OCI-LY3 (cell line): ENCODE measurements at regions not wholly inside any gene's neighbourhood (a gene's known extent, or its start where the extent isn't known, plus 50 kb on each side); places are given as distances from the start of the nearest gene placed in this dataset.
"Not testable (repeated sequence)": the region's sequence is repeated elsewhere in the genome, so short reads cannot be mapped to it uniquely, and the experiment has no call there.

Experiments
- H2AFZ ChIP-seq: fragments of 200-600, 300-600 bp; shearing (Covaris generic); 2 replicates; pipeline ENCODE4 v1.6.0; 2014; ENCODE audit warnings: antibody characterized with exemption, low read depth, low read length
- H3K27ac ChIP-seq: fragments of 200-600, 300-600 bp; sonication (generic); 2 replicates; pipeline ENCODE4 v1.5.1; 2014; ENCODE audit warnings: mild to moderate bottlenecking, low read length, moderate library complexity, mixed read lengths
- H3K27me3 ChIP-seq: fragments of 200-600, 300-600 bp; sonication (generic); 2 replicates; pipeline ENCODE4 v1.6.1; 2014; ENCODE audit warnings: low read depth, low read length, mixed read lengths
- H3K36me3 ChIP-seq: fragments of 200-600, 300-600 bp; sonication (generic); replicated peaks from 2 replicates; pipeline ENCODE3; 2014; ENCODE audit warnings: low read depth, low read length, mixed read lengths
- H3K4me1 ChIP-seq: fragments of 300-600, 200-600 bp; sonication (generic); 2 replicates; pipeline ENCODE4 v1.6.1; 2014; ENCODE audit warnings: low read length, mixed read lengths
- H3K4me2 ChIP-seq: fragments of 200-600, 300-600 bp; sonication (generic); 2 replicates; pipeline ENCODE4 v1.6.1; 2014; ENCODE audit warnings: low read length, mixed read lengths
- H3K4me3 ChIP-seq: fragments of 300-600, 200-600 bp; sonication (generic); 2 replicates; pipeline ENCODE4 v1.5.1; 2014; ENCODE audit warnings: antibody characterized with exemption, mild to moderate bottlenecking, low read length, moderate library complexity
- H3K79me2 ChIP-seq: fragments of 300-600, 200-600 bp; shearing (Covaris generic); 2 replicates; pipeline ENCODE4 v1.6.1; 2014; ENCODE audit warnings: mild to moderate bottlenecking, low read length, mixed read lengths
- H3K9ac ChIP-seq: fragments of 300-600, 200-600 bp; shearing (Covaris generic); 2 replicates; pipeline ENCODE4 v1.6.0; 2014; ENCODE audit warnings: mild to moderate bottlenecking, low read length, moderate library complexity
- H3K9me3 ChIP-seq: fragments of 200-600, 300-600 bp; shearing (Covaris generic); 2 replicates; pipeline ENCODE4 v1.6.1; 2014; ENCODE audit warnings: low read length, mixed read lengths; ENCODE audit not compliant: insufficient read depth
- H4K20me1 ChIP-seq: fragments of 200-600, 300-600 bp; sonication (generic); 2 replicates; pipeline ENCODE4 v1.6.1; 2016; ENCODE audit warnings: low read length, mixed read lengths; ENCODE audit not compliant: insufficient read depth
- CTCF ChIP-seq: fragments of 200-600, 300-600 bp; sonication (generic); IDR thresholded peaks from 2 replicates; pipeline ENCODE4 v1.5.1; 2014; ENCODE audit warnings: antibody characterized with exemption, low read length, low read depth
- EZH2phosphoT487 ChIP-seq: fragments of 200-600 bp; shearing (Covaris generic); IDR thresholded peaks from 2 replicates; pipeline ENCODE4 v1.6.1; 2018; ENCODE audit warnings: antibody characterized with exemption, mixed run types, low read depth

- Histone ChIP-seq H3K27me3 (no peaks in the 10 kb centered on the region), H3K9me3 (peaks cover 8% of the 10 kb centered on the region; the same call in 1 of the 2 replicates), H3K79me2 (no peaks in the 10 kb centered on the region), H2AFZ (no peak overlapping the region), H3K36me3 (no peaks in the 10 kb centered on the region), H3K4me2 (no peak overlapping the region), H3K4me1 (no peaks in the 10 kb centered on the region), H3K4me3 (no peak overlapping the region), H3K9ac (no peak overlapping the region), H4K20me1 (no peaks in the 10 kb centered on the region), H3K27ac (no peak overlapping the region)
- no peak for TF ChIP-seq CTCF
- TF ChIP-seq EZH2phosphoT487, result no peak
Measured at GRCh38 chr3:19825193-19825592, 108.8 kb downstream of the EFHB start.

- Histone ChIP-seq H3K27me3 (no peaks in the 10 kb centered on the region), H2AFZ (no peak overlapping the region), H3K9ac (no peak overlapping the region), H3K79me2 (no peaks in the 10 kb centered on the region), H3K4me1 (no peaks in the 10 kb centered on the region), H3K4me3 (no peak overlapping the region), H3K27ac (no peak overlapping the region), H4K20me1 (no peaks in the 10 kb centered on the region), H3K4me2 (no peak overlapping the region), H3K9me3 (peaks cover 8% of the 10 kb centered on the region; the same call in 1 of the 2 replicates), H3K36me3 (no peaks in the 10 kb centered on the region)
- no peak for TF ChIP-seq EZH2phosphoT487
- no peak for TF ChIP-seq CTCF
Measured at GRCh38 chr3:19822805-19823204, 111.2 kb downstream of the EFHB start.

- Histone ChIP-seq H3K9ac (no peak overlapping the region), H3K4me2 (no peak overlapping the region), H3K27ac (no peak overlapping the region), H3K27me3 (no peaks in the 10 kb centered on the region), H3K79me2 (no peaks in the 10 kb centered on the region), H3K9me3 (no peaks in the 10 kb centered on the region), H3K36me3 (no peaks in the 10 kb centered on the region), H4K20me1 (no peaks in the 10 kb centered on the region), H3K4me1 (no peaks in the 10 kb centered on the region), H3K4me3 (no peak overlapping the region), H2AFZ (no peak overlapping the region)
- no peak for TF ChIP-seq CTCF
- no peak for TF ChIP-seq EZH2phosphoT487
Measured at GRCh38 chr3:19816631-19817030, 117.4 kb downstream of the EFHB start.

- Histone ChIP-seq H3K4me1 (no peaks in the 10 kb centered on the region), H3K27ac (no peak overlapping the region), H3K9ac (no peak overlapping the region), H3K9me3 (no peaks in the 10 kb centered on the region), H3K36me3 (no peaks in the 10 kb centered on the region), H4K20me1 (no peaks in the 10 kb centered on the region), H2AFZ (no peak overlapping the region), H3K79me2 (no peaks in the 10 kb centered on the region), H3K4me2 (no peak overlapping the region), H3K27me3 (no peaks in the 10 kb centered on the region), H3K4me3 (no peak overlapping the region)
- no peak for TF ChIP-seq EZH2phosphoT487
- TF ChIP-seq CTCF, result no peak
Measured at GRCh38 chr3:19815805-19816204, 118.2 kb downstream of the EFHB start.

GRCh38 chr3:19813743-19814142, 120.3 kb downstream of the EFHB start:
- H3K4me2 ChIP-seq, result not testable (repeated sequence)

More at GRCh38 chr3:19813743-19814142, 120.3 kb downstream of the EFHB start:
- H3K27ac ChIP-seq, H2AFZ ChIP-seq, H3K79me2 ChIP-seq, H3K36me3 ChIP-seq, H3K27me3 ChIP-seq, H3K9ac ChIP-seq, H3K4me3 ChIP-seq, H3K9me3 ChIP-seq, H4K20me1 ChIP-seq, H3K4me1 ChIP-seq: not testable (repeated sequence)
